ENCODE measurements at regions not wholly inside any gene's neighbourhood (a gene's known extent, or its start where the extent isn't known, plus 50 kb on each side); places are given as distances from the start of the nearest gene placed in this dataset.

DNA sequence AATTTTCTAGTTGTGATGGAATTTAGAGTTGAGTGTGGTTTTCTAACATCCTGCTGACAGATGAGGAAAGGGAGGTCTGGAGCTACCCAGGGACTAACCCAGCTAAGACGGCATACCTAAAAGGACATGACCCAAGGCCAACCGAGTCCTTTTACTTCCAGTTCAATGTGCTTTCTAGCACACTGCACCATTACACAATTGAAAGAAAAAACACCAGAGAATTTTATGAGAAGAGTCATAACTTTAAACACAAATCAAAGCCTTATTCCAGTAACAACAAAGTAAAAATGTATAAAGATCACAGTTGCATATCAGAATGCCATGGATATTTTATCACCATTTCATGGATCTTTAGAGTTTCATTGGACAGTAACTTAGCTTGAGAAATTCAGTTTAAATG, 480.3 kb downstream of the MEIS1 start:
- Mint-ChIP-seq H3K27ac (no peak overlapping the region), H3K9me3 (peaks cover 4 to 9% of the 10 kb centered on the region in 2 donors), H3K36me3 (no peaks in the 10 kb centered on the region), H3K4me3 (no peak overlapping the region), H3K27me3 (ENCODE audit: low read depth in 2 of 2) (no peaks in the 10 kb centered on the region), H3K4me1 (peaks cover 0 to 3% of the 10 kb centered on the region in 2 donors)
- TF ChIP-seq, protein P1, sequence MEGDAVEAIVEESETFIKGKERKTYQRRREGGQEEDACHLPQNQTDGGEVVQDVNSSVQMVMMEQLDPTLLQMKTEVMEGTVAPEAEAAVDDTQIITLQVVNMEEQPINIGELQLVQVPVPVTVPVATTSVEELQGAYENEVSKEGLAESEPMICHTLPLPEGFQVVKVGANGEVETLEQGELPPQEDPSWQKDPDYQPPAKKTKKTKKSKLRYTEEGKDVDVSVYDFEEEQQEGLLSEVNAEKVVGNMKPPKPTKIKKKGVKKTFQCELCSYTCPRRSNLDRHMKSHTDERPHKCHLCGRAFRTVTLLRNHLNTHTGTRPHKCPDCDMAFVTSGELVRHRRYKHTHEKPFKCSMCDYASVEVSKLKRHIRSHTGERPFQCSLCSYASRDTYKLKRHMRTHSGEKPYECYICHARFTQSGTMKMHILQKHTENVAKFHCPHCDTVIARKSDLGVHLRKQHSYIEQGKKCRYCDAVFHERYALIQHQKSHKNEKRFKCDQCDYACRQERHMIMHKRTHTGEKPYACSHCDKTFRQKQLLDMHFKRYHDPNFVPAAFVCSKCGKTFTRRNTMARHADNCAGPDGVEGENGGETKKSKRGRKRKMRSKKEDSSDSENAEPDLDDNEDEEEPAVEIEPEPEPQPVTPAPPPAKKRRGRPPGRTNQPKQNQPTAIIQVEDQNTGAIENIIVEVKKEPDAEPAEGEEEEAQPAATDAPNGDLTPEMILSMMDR (IDR thresholded peaks at IDR 0.05), result no peak
- DNase-seq (no peak), ATAC-seq (no peak)
- 86% methylated on average over 1 of the region's 2 CpGs for WGBS (ENCODE audit: insufficient coverage)
- Histone ChIP-seq H3K4me1 (ENCODE audit: control insufficient read depth, insufficient read depth, low read length) (no peaks in the 10 kb centered on the region), H3K4me3 (ENCODE audit: low read length) (no peak overlapping the region), H3K27me3 (ENCODE audit: control insufficient read depth, insufficient read depth, low read length) (no peaks in the 10 kb centered on the region), H3K9me3 (ENCODE audit: control insufficient read depth, insufficient read depth, low read length) (no peaks in the 10 kb centered on the region), H3K36me3 (ENCODE audit: control insufficient read depth, insufficient read depth, low read length) (no peaks in the 10 kb centered on the region), H3K27ac (ENCODE audit: low read length) (no peak overlapping the region)
- intact Hi-C loops (cut with micrococcal nuclease), result no loop called here

DNA sequence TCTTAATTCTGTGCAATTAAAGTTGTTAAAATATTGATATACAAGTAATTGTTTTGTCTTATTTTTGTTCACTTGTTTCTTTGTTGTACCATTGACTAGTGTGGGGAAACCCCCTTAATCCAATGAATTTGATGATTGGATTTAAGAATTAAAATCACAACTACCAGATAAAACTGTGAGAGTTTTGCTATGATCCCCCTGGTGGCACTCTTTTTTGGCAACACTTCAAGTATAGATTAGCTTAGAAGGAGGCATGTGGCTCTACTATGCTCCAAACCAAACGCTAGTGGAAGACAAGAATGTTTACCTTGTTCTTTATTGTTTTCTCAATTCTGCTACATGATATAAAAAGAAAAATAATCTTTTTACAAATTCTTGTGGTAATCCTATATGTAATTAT, 477.8 kb upstream of the ETAA1 start:
- intact Hi-C loops (cut with micrococcal nuclease), result no loop called here

DNA sequence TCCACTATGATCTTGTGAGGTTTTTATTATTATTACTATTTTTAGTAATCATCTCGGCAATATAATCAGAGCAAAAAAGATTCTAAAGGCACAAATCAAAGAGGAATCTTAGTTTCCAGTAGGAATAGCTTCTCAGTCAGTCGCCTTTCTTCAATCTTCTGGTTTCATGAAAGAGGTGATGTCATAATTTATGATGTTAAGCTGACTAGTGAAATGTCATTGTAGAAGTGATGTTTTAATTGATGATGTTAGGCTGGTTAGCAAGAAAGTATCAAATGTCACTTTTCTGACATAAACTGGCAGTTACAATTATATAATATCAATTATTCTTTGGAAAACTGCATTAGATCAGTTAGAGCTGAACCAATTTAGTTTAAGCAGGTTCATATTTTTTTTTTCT, 476.7 kb upstream of the ETAA1 start:
- no peaks in the 10 kb centered on the region for H3K36me3 ChIP-seq (ENCODE audit: control insufficient read depth, insufficient read depth, low read length)
- H3K4me3 Mint-ChIP-seq, result no peak overlapping the region
- no peaks in the 10 kb centered on the region for H3K27me3 ChIP-seq (ENCODE audit: control insufficient read depth, insufficient read depth, low read length)
- no peak overlapping the region for H3K27ac ChIP-seq (ENCODE audit: low read length)
- H3K4me1 ChIP-seq (ENCODE audit: control insufficient read depth, insufficient read depth, low read length), result no peaks in the 10 kb centered on the region
- ATAC-seq (no peak), DNase-seq (no peak)
- H3K27ac Mint-ChIP-seq, result no peak overlapping the region
- H3K9me3 ChIP-seq (ENCODE audit: control insufficient read depth, insufficient read depth, low read length), result no peaks in the 10 kb centered on the region
- no peaks in the 10 kb centered on the region for H3K4me1 Mint-ChIP-seq
- 92% methylated on average over 2 of the region's 2 CpGs for WGBS (ENCODE audit: insufficient coverage)
- peaks cover 0 to 3% of the 10 kb centered on the region in 2 donors for H3K9me3 Mint-ChIP-seq
- intact Hi-C loops (cut with micrococcal nuclease), result no loop called here
- H3K4me3 ChIP-seq (ENCODE audit: low read length), result no peak overlapping the region
- H3K36me3 Mint-ChIP-seq, result no peaks in the 10 kb centered on the region
- TF ChIP-seq, protein P1 (IDR thresholded peaks at IDR 0.05), result no peak
- no peaks in the 10 kb centered on the region for H3K27me3 Mint-ChIP-seq (ENCODE audit: low read depth in 2 of 2)

More for the DNA sequence above, 477.8 kb upstream of the ETAA1 start:
- H3K9me3 ChIP-seq (ENCODE audit: control insufficient read depth, insufficient read depth, low read length), result no peaks in the 10 kb centered on the region
- Mint-ChIP-seq H3K27ac (no peak overlapping the region), H3K27me3 (ENCODE audit: low read depth in 2 of 2) (no peaks in the 10 kb centered on the region), H3K4me3 (no peak overlapping the region), H3K36me3 (no peaks in the 10 kb centered on the region), H3K9me3 (peaks cover 0 to 6% of the 10 kb centered on the region in 2 donors), H3K4me1 (peaks cover 0 to 3% of the 10 kb centered on the region in 2 donors)
- no peak overlapping the region for H3K4me3 ChIP-seq (ENCODE audit: low read length)
- WGBS (ENCODE audit: insufficient coverage), result no CpG with 5 or more reads among the region's 1 CpG
- no peak for DNase-seq
- TF ChIP-seq, protein P1 (IDR thresholded peaks at IDR 0.05), result no peak
- H3K36me3 ChIP-seq (ENCODE audit: control insufficient read depth, insufficient read depth, low read length), result no peaks in the 10 kb centered on the region
- H3K27ac ChIP-seq (ENCODE audit: low read length), result no peak overlapping the region
- no peaks in the 10 kb centered on the region for H3K27me3 ChIP-seq (ENCODE audit: control insufficient read depth, insufficient read depth, low read length)
- H3K4me1 ChIP-seq (ENCODE audit: control insufficient read depth, insufficient read depth, low read length), result no peaks in the 10 kb centered on the region
- no peak for ATAC-seq

DNA sequence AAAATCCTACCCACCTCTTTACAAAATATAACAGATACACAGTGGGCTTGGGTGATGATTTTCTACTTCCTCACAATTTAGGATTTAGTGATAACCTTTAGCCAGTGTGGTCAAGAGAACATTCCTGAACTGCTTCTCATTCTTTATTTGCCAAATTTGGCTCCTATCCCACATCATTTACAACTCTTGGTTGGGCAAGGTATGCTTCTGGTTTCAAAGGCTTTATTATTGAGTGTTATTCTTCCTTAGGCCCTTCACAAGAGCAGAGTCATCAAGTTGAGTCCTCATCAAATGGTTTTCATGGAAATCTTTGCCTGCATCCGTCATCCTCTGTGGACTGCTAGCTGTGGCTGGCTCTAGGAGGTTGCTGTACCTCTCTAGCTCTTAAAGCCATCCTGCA, 472.0 kb upstream of the ETAA1 start:
- no peaks in the 10 kb centered on the region for H3K9me3 Mint-ChIP-seq
- H3K27ac ChIP-seq (ENCODE audit: low read length), result no peak overlapping the region
- intact Hi-C loops (cut with micrococcal nuclease), result no loop called here
- H3K36me3 ChIP-seq (ENCODE audit: control insufficient read depth, insufficient read depth, low read length), result no peaks in the 10 kb centered on the region
- no peaks in the 10 kb centered on the region for H3K36me3 Mint-ChIP-seq
- no peak overlapping the region for H3K4me3 ChIP-seq (ENCODE audit: low read length)
- H3K27me3 Mint-ChIP-seq (ENCODE audit: low read depth in 2 of 2), result no peaks in the 10 kb centered on the region
- no peaks in the 10 kb centered on the region for H3K9me3 ChIP-seq (ENCODE audit: control insufficient read depth, insufficient read depth, low read length)
- H3K27ac Mint-ChIP-seq, result no peak overlapping the region
- H3K4me1 ChIP-seq (ENCODE audit: control insufficient read depth, insufficient read depth, low read length), result no peaks in the 10 kb centered on the region
- no peak for DNase-seq
- ATAC-seq, result no peak
- TF ChIP-seq, protein P1 (IDR thresholded peaks at IDR 0.05), result no peak
- WGBS (ENCODE audit: insufficient coverage), result 63% methylated on average over 1 of the region's 1 CpG
- H3K4me1 Mint-ChIP-seq, result no peaks in the 10 kb centered on the region
- H3K4me3 Mint-ChIP-seq, result no peak overlapping the region
- H3K27me3 ChIP-seq (ENCODE audit: control insufficient read depth, insufficient read depth, low read length), result no peaks in the 10 kb centered on the region

All from natural killer cell (primary cell).